HL-60 (cell line): ENCODE measurements at regions not wholly inside any gene's neighbourhood (a gene's known extent, or its start where the extent isn't known, plus 50 kb on each side); places are given as distances from the start of the nearest gene placed in this dataset.

Source experiments
- CTCF ChIP-seq: IDR thresholded peaks from one replicate; pipeline ENCODE4 v1.5.1; 2011; ENCODE audit warnings: low read length, control low read depth, inconsistent platforms; ENCODE audit not compliant: insufficient read depth
- GABPA ChIP-seq: IDR thresholded peaks from 2 replicates; pipeline ENCODE4 v1.6.1; 2012; ENCODE audit warnings: low read depth
- POLR2AphosphoS5 ChIP-seq: IDR thresholded peaks from 2 replicates; pipeline ENCODE4 v1.6.1; 2012; ENCODE audit warnings: low read depth
- REST ChIP-seq: IDR thresholded peaks from 2 replicates; pipeline ENCODE4 v1.6.1; 2012; ENCODE audit warnings: low read depth; ENCODE audit not compliant: insufficient replicate concordance
- SPI1 ChIP-seq: IDR thresholded peaks from 2 replicates; pipeline ENCODE4 v1.6.1; 2012; ENCODE audit warnings: low read depth, mild to moderate bottlenecking, borderline replicate concordance

GRCh38 chr2:7209757-7210555 lies 292.7 kb downstream of the RNF144A start:
- no peak for TF ChIP-seq CTCF
- no peak for TF ChIP-seq POLR2AphosphoS5
- TF ChIP-seq REST = no peak
- TF ChIP-seq GABPA = no peak
- TF ChIP-seq SPI1 = no peak
